GM18858 (cell line): ENCODE measurements at regions not wholly inside any gene's neighbourhood (a gene's known extent, or its start where the extent isn't known, plus 50 kb on each side); places are given as distances from the start of the nearest gene placed in this dataset.
"Not testable (repeated sequence)": the region's sequence is repeated elsewhere in the genome, so short reads cannot be mapped to it uniquely, and the experiment has no call there.

Source experiments
- ATAC-seq: cut with Tn5 transposase; IDR thresholded peaks from one replicate; pipeline ENCODE4 v1.9.1; 2021; ENCODE audit not compliant: unreplicated experiment

- ATAC-seq = no peak
Measured at GRCh38 chr15:30830961-30831360, 72.8 kb upstream of the FAN1 start.

GRCh38 chr15:30833379-30833778, 70.3 kb upstream of the FAN1 start:
- not testable (repeated sequence) for ATAC-seq

GRCh38 chr15:30841639-30842038, 62.1 kb upstream of the FAN1 start:
- ATAC-seq = not testable (repeated sequence)

GRCh38 chr15:30842798-30843472, 60.8 kb upstream of the FAN1 start:
- ATAC-seq = peak; percentile 91

- ATAC-seq = not testable (repeated sequence)
Measured at GRCh38 chr15:30845536-30845935, 58.2 kb upstream of the FAN1 start.
